ENCODE measurements at regions not wholly inside any gene's neighbourhood (a gene's known extent, or its start where the extent isn't known, plus 50 kb on each side); places are given as distances from the start of the nearest gene placed in this dataset.

- DNase-seq (ENCODE audit: low spot score in 2 of 2) (no peak), FAIRE-seq (no peak)
These were observed 413.0 kb upstream of the ADARB2 start for GRCh38 chr10:2150288-2150687.

GRCh38 chr10:2145926-2146478, 408.7 kb upstream of the ADARB2 start:
- DNase-seq (ENCODE audit: low spot score in 2 of 2), result no peak
- FAIRE-seq, result no peak

GRCh38 chr10:2145491-2145890, 408.2 kb upstream of the ADARB2 start:
- FAIRE-seq, result no peak
- DNase-seq (ENCODE audit: low spot score in 2 of 2), result no peak

GRCh38 chr10:2144584-2144983, 407.3 kb upstream of the ADARB2 start:
- FAIRE-seq, result no peak
- no peak for DNase-seq (ENCODE audit: low spot score in 2 of 2)

GRCh38 chr10:2143213-2143835, 406.0 kb upstream of the ADARB2 start:
- DNase-seq (ENCODE audit: low spot score in 2 of 2), result no peak
- no peak for FAIRE-seq

- FAIRE-seq, result no peak
- no peak for DNase-seq (ENCODE audit: low spot score in 2 of 2)
These were observed 402.4 kb upstream of the ADARB2 start for GRCh38 chr10:2139746-2140145.

GRCh38 chr10:2137549-2138174, 400.3 kb upstream of the ADARB2 start:
- DNase-seq (ENCODE audit: low spot score in 2 of 2) (no peak), FAIRE-seq (no peak)

- no peak for FAIRE-seq
- no peak for DNase-seq (ENCODE audit: low spot score in 2 of 2)
These were observed 393.5 kb upstream of the ADARB2 start for GRCh38 chr10:2130705-2131305.

GRCh38 chr10:2128991-2129390, 391.7 kb upstream of the ADARB2 start:
- FAIRE-seq, result no peak

GRCh38 chr10:2124135-2124534, 386.8 kb upstream of the ADARB2 start:
- FAIRE-seq (no peak), DNase-seq (ENCODE audit: low spot score in 2 of 2) (no peak)

More at GRCh38 chr10:2128991-2129390, 391.7 kb upstream of the ADARB2 start:
- no peak for DNase-seq (ENCODE audit: low spot score in 2 of 2)

- DNase-seq (ENCODE audit: low spot score in 2 of 2), result no peak
- no peak for FAIRE-seq
These were observed 385.3 kb upstream of the ADARB2 start for GRCh38 chr10:2122431-2123124.

- FAIRE-seq, result no peak
These were observed 384.6 kb upstream of the ADARB2 start for GRCh38 chr10:2121929-2122328.

GRCh38 chr10:2121315-2121714, 384.0 kb upstream of the ADARB2 start:
- DNase-seq (ENCODE audit: low spot score in 2 of 2) (no peak), FAIRE-seq (no peak)

More at GRCh38 chr10:2121929-2122328, 384.6 kb upstream of the ADARB2 start:
- DNase-seq (ENCODE audit: low spot score in 2 of 2), result no peak

- FAIRE-seq (no peak), DNase-seq (ENCODE audit: low spot score in 2 of 2) (no peak)
These were observed 383.4 kb upstream of the ADARB2 start for GRCh38 chr10:2120746-2121145.

- FAIRE-seq, result no peak
- DNase-seq (ENCODE audit: low spot score in 2 of 2), result no peak
These were observed 382.0 kb upstream of the ADARB2 start for GRCh38 chr10:2119316-2119715.

- DNase-seq (ENCODE audit: low spot score in 2 of 2), result no peak
These were observed 380.9 kb upstream of the ADARB2 start for GRCh38 chr10:2118201-2118600.

GRCh38 chr10:2117641-2118040, 380.3 kb upstream of the ADARB2 start:
- no peak for FAIRE-seq

More at GRCh38 chr10:2118201-2118600, 380.9 kb upstream of the ADARB2 start:
- no peak for FAIRE-seq

GRCh38 chr10:2111965-2112364, 374.6 kb upstream of the ADARB2 start:
- FAIRE-seq, result no peak
- DNase-seq (ENCODE audit: low spot score in 2 of 2), result no peak

More at GRCh38 chr10:2117641-2118040, 380.3 kb upstream of the ADARB2 start:
- no peak for DNase-seq (ENCODE audit: low spot score in 2 of 2)

GRCh38 chr10:2108496-2108895, 371.2 kb upstream of the ADARB2 start:
- no peak for FAIRE-seq

GRCh38 chr10:2106641-2107040, 369.3 kb upstream of the ADARB2 start:
- no peak for DNase-seq (ENCODE audit: low spot score in 2 of 2)
- no peak for FAIRE-seq

More at GRCh38 chr10:2108496-2108895, 371.2 kb upstream of the ADARB2 start:
- DNase-seq (ENCODE audit: low spot score in 2 of 2), result no peak

GRCh38 chr10:2099321-2099720, 362.0 kb upstream of the ADARB2 start:
- DNase-seq (ENCODE audit: low spot score in 2 of 2), result no peak
- FAIRE-seq, result no peak

All from frontal cortex (tissue), 3 donors.